ENCODE measurements at regions not wholly inside any gene's neighbourhood (a gene's known extent, or its start where the extent isn't known, plus 50 kb on each side); places are given as distances from the start of the nearest gene placed in this dataset.
A peak's percentile ranks its signal among the peaks of the same experiment; 100 is the strongest.
"Not testable (repeated sequence)": the region's sequence is repeated elsewhere in the genome, so short reads cannot be mapped to it uniquely, and the experiment has no call there.

- no peaks in the 10 kb centered on the region for H3K9me3 ChIP-seq (replicated peaks)
- H3K36me3 ChIP-seq = no peaks in the 10 kb centered on the region
- no peak overlapping the region for H3K4me3 ChIP-seq
- DNase-seq = no peak
- H3K27me3 ChIP-seq = no peaks in the 10 kb centered on the region
- H3K4me1 ChIP-seq = no peaks in the 10 kb centered on the region
- no peak overlapping the region for H3K27ac ChIP-seq
Measured at GRCh38 chr4:187362937-187363857, 632.4 kb upstream of the ZFP42 start.

GRCh38 chr4:187364401-187364800 is 631.2 kb upstream of the ZFP42 start:
- Histone ChIP-seq H3K36me3 (no peaks in the 10 kb centered on the region), H3K4me1 (no peaks in the 10 kb centered on the region), H3K27ac (no peak overlapping the region), H3K4me3 (no peak overlapping the region), H3K27me3 (no peaks in the 10 kb centered on the region), H3K9me3 (replicated peaks) (no peaks in the 10 kb centered on the region)
- DNase-seq = no peak

GRCh38 chr4:187364851-187365250 is 630.7 kb upstream of the ZFP42 start:
- Histone ChIP-seq H3K36me3 (no peaks in the 10 kb centered on the region), H3K9me3 (replicated peaks) (no peaks in the 10 kb centered on the region), H3K4me1 (no peaks in the 10 kb centered on the region), H3K27me3 (no peaks in the 10 kb centered on the region), H3K27ac (no peak overlapping the region), H3K4me3 (no peak overlapping the region)
- DNase-seq = no peak

GRCh38 chr4:187366530-187366929 is 629.0 kb upstream of the ZFP42 start:
- Histone ChIP-seq H3K4me1 (no peaks in the 10 kb centered on the region), H3K27me3 (no peaks in the 10 kb centered on the region), H3K9me3 (replicated peaks) (no peaks in the 10 kb centered on the region), H3K4me3 (no peak overlapping the region), H3K36me3 (no peaks in the 10 kb centered on the region), H3K27ac (no peak overlapping the region)
- no peak for DNase-seq

GRCh38 chr4:187370918-187371317 is 624.7 kb upstream of the ZFP42 start:
- H3K9me3 ChIP-seq (replicated peaks) = no peaks in the 10 kb centered on the region
- no peaks in the 10 kb centered on the region for H3K27me3 ChIP-seq
- no peaks in the 10 kb centered on the region for H3K4me1 ChIP-seq
- no peak for DNase-seq
- H3K4me3 ChIP-seq = no peak overlapping the region
- no peaks in the 10 kb centered on the region for H3K36me3 ChIP-seq
- H3K27ac ChIP-seq = no peak overlapping the region

GRCh38 chr4:187378441-187378840 is 617.1 kb upstream of the ZFP42 start:
- no peak overlapping the region for H3K27ac ChIP-seq
- no peaks in the 10 kb centered on the region for H3K9me3 ChIP-seq (replicated peaks)
- no peaks in the 10 kb centered on the region for H3K36me3 ChIP-seq
- DNase-seq = no peak
- H3K27me3 ChIP-seq = no peaks in the 10 kb centered on the region
- H3K4me3 ChIP-seq = no peak overlapping the region
- H3K4me1 ChIP-seq = no peaks in the 10 kb centered on the region

- peak; percentile 9 to 45 for DNase-seq
- H3K27ac ChIP-seq = no peak overlapping the region
- no peaks in the 10 kb centered on the region for H3K36me3 ChIP-seq
- H3K4me3 ChIP-seq = no peak overlapping the region
- H3K9me3 ChIP-seq (replicated peaks) = no peaks in the 10 kb centered on the region
- no peaks in the 10 kb centered on the region for H3K27me3 ChIP-seq
- H3K4me1 ChIP-seq = no peaks in the 10 kb centered on the region
Measured at GRCh38 chr4:187380181-187380581, 615.4 kb upstream of the ZFP42 start.

GRCh38 chr4:187383181-187383580 is 612.4 kb upstream of the ZFP42 start:
- Histone ChIP-seq H3K27ac (no peak overlapping the region), H3K9me3 (replicated peaks) (no peaks in the 10 kb centered on the region), H3K36me3 (no peaks in the 10 kb centered on the region), H3K4me1 (no peaks in the 10 kb centered on the region), H3K4me3 (no peak overlapping the region), H3K27me3 (no peaks in the 10 kb centered on the region)
- DNase-seq = no peak

- Histone ChIP-seq H3K4me3 (no peak overlapping the region), H3K27ac (no peak overlapping the region), H3K4me1 (no peaks in the 10 kb centered on the region), H3K36me3 (no peaks in the 10 kb centered on the region), H3K9me3 (replicated peaks) (no peaks in the 10 kb centered on the region), H3K27me3 (no peaks in the 10 kb centered on the region)
- DNase-seq = no peak
Measured at GRCh38 chr4:187387739-187388138, 607.8 kb upstream of the ZFP42 start.

GRCh38 chr4:187389420-187389819 is 606.2 kb upstream of the ZFP42 start:
- Histone ChIP-seq H3K9me3 (replicated peaks) (no peaks in the 10 kb centered on the region), H3K4me1 (no peaks in the 10 kb centered on the region), H3K4me3 (no peak overlapping the region), H3K27ac (no peak overlapping the region), H3K27me3 (no peaks in the 10 kb centered on the region), H3K36me3 (no peaks in the 10 kb centered on the region)
- DNase-seq = no peak

- no peak overlapping the region for H3K27ac ChIP-seq
- H3K4me1 ChIP-seq = no peaks in the 10 kb centered on the region
- H3K4me3 ChIP-seq = no peak overlapping the region
- no peaks in the 10 kb centered on the region for H3K9me3 ChIP-seq (replicated peaks)
- no peaks in the 10 kb centered on the region for H3K36me3 ChIP-seq
- H3K27me3 ChIP-seq = no peaks in the 10 kb centered on the region
- DNase-seq = no peak
Measured at GRCh38 chr4:187390646-187391045, 604.9 kb upstream of the ZFP42 start.

- no peaks in the 10 kb centered on the region for H3K27me3 ChIP-seq
- no peaks in the 10 kb centered on the region for H3K4me1 ChIP-seq
- no peaks in the 10 kb centered on the region for H3K36me3 ChIP-seq
- no peak for DNase-seq
- H3K9me3 ChIP-seq (replicated peaks) = no peaks in the 10 kb centered on the region
- H3K27ac ChIP-seq = no peak overlapping the region
- no peak overlapping the region for H3K4me3 ChIP-seq
Measured at GRCh38 chr4:187393531-187394344, 601.8 kb upstream of the ZFP42 start.

- no peaks in the 10 kb centered on the region for H3K36me3 ChIP-seq
- no peak overlapping the region for H3K4me3 ChIP-seq
- no peaks in the 10 kb centered on the region for H3K9me3 ChIP-seq (replicated peaks)
- no peak overlapping the region for H3K27ac ChIP-seq
- H3K27me3 ChIP-seq = no peaks in the 10 kb centered on the region
- no peak for DNase-seq
- H3K4me1 ChIP-seq = no peaks in the 10 kb centered on the region
Measured at GRCh38 chr4:187396106-187396505, 599.5 kb upstream of the ZFP42 start.

GRCh38 chr4:187408447-187408846 is 587.1 kb upstream of the ZFP42 start:
- not testable (repeated sequence) for H3K4me3 ChIP-seq; H3K27me3 ChIP-seq; H3K9me3 ChIP-seq (replicated peaks); DNase-seq; H3K36me3 ChIP-seq; H3K4me1 ChIP-seq; H3K27ac ChIP-seq

- no peaks in the 10 kb centered on the region for H3K9me3 ChIP-seq (replicated peaks)
- H3K27me3 ChIP-seq = no peaks in the 10 kb centered on the region
- DNase-seq = no peak
- no peak overlapping the region for H3K4me3 ChIP-seq
- H3K36me3 ChIP-seq = no peaks in the 10 kb centered on the region
- H3K27ac ChIP-seq = no peak overlapping the region; the same call in 1 of the 2 replicates
- peaks cover 24% of the 10 kb centered on the region for H3K4me1 ChIP-seq
Measured at GRCh38 chr4:187413564-187414358, 581.8 kb upstream of the ZFP42 start.
